HG03066 (cell line): ENCODE measurements at regions not wholly inside any gene's neighbourhood (a gene's known extent, or its start where the extent isn't known, plus 50 kb on each side); places are given as distances from the start of the nearest gene placed in this dataset.
"Not testable (repeated sequence)": the region's sequence is repeated elsewhere in the genome, so short reads cannot be mapped to it uniquely, and the experiment has no call there.

Source experiments
- ATAC-seq: cut with Tn5 transposase; IDR thresholded peaks from one replicate; pipeline ENCODE4 v1.9.1; 2021; ENCODE audit warnings: low read depth; ENCODE audit not compliant: unreplicated experiment

DNA sequence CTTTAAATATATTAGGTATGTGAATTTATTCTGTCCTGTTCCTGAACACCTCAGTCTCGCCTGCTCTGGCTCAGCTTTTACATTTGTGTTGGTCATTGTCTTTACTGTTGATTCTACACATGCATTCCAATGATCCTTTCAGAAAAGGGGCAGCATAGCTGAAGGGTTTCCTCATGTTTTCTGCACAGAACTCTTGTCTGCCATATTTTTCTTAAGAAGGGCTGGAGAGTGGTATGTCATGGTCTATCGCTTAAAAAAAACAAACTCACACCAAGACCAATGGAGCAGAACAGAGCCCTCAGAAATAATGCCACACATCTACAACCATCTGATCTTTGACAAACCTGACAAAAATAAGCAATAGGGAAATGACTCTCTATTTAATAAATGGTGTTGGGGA lies 215.8 kb upstream of the HSFY2 start:
- no peak for ATAC-seq

DNA sequence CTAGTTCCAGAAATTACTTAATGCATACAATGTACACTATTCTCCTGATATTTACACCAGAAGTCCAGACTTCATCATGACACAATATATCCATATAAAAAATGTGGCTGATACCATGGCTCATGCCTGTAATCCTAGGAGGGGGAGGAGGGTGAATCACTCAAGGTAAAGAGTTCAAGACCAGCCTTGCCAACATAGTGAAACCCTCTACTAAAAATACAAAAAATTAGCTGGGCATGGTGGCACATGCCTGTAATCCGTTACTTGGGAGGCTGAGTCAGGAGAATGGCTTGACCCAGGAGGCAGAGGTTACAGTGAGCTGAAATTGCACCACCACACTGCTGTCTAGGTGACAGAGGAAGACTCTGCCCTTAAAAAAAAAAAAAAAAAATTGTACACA lies 192.5 kb upstream of the HSFY2 start:
- no peak for ATAC-seq

DNA sequence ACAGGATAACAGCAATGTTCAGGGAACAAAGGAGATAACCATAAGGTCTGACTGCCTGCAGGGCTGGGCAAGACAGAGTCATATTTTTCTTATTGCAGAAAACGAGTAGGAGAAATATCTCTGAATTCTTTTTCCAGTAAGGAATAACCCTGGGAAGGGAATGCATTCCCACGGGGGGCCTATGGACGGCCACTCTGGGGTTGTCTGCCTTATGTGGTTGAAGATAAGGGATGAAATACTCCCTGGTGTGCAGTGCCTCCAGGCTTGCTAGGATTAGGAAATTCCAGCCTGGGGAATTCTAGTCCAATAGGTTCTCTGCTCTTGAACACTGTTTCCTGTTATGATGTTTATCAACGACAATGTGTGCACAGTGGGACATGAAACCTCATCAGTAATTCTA lies 185.3 kb upstream of the HSFY2 start:
- ATAC-seq = no peak

DNA sequence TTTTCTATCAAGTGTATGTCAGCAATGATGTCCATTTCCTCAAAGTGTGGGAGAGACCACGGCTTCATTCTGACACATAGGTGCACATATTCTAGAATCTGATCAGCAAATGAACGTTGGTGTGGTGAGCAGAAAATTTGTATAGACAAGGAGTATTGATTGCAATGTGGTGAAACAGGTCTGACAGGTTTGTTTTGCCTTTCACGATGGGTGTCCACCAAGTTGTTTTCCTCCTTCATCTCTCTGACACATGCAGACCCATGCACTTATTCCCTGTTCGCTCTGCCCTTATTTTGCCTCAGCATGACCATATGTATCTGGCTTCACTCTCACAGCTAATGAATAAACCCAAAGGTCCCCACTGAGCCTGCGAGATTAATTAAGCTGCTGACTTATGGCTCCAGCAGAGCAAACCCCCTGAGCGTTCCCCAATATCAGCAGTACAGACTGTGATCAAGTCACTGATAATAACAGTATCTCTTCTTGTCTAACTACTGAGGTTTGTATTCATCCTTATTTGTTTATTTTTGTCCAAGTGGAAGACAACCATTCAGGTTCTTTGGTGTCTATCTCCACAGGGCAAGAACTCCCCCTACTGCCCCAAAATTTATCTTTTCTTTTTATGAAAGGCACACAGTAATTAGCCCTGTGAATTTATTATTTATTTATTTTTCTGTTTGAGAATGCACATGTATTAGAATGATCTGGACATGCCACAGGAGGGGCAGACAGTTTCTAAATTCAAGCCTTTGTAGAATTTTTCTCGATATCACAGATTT lies 178.3 kb upstream of the HSFY2 start:
- ATAC-seq = no peak

DNA sequence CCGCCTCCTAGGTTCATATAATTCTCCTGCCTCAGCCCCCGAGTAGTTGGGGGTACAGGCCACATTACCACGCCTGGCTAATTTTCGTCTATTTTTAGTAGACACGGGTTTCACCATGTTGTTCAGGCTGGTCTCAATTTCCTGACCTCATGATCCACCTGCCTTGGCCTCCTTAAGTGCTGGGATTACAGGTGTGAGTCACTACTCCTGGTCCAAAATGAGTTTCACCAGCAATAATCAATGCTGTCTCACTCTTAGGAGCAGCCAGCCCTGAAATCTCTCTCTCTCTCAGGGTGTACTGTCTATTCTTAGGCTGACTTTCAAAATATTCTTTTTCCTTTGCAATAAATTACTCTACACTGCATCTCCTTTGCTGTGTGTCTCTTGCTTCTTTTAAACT lies 177.5 kb upstream of the HSFY2 start:
- no peak for ATAC-seq

DNA sequence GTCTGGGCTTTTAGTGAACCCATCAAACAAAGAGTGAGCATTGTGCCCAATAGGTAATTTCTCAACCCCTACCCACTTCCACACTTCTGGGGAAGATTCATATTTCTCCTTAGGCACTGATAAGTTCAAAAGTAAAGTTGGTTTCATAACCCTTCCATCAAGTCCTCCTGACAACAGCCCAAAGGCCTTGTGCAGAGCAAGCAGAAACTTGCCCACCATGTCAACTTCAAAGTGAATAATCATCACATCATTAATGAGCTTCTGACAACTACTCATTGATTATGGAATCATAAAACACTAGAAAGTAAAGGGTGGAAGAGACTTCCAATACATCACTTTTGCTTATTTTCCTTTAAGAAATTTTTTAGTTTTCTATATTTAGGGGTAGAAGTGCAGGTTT lies 163.3 kb upstream of the HSFY2 start:
- no peak for ATAC-seq

DNA sequence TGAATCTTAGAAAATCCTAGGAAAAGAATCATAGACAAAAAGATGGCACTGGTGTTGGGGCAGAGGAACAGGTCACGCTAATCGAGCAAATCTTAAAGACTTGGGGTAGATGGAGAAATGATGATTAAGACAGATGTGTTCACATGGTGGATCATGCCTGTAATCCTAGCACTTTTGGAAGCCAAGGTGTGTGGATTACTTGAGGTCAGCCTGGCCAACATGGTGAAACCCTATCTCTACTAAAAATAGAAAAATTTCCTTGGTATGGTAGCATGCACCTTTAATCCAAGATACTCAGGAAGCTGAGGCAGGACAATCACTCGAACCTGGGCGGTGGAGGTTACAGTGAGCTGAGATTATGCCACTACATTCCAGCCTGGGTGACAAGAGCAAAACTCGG lies 145.7 kb upstream of the HSFY2 start:
- no peak for ATAC-seq

DNA sequence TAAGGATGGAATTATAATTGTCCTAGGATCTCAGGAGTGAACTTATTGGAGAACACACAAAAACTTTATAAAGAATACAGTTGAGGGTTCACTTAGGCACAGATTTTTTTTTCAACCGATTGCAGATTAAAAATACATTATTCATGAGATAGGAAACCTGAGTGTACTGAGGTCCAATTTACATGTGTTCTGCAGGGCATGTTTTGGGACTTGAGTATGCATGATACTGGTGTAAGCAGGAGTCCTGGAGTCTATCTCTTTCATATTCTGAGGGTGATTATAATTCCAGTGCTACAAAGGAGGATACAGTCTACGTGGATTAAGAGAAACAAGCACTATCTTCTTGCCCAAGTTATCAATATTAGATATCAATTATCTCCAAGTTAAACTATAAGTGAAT lies 139.3 kb upstream of the HSFY2 start:
- ATAC-seq = no peak

DNA sequence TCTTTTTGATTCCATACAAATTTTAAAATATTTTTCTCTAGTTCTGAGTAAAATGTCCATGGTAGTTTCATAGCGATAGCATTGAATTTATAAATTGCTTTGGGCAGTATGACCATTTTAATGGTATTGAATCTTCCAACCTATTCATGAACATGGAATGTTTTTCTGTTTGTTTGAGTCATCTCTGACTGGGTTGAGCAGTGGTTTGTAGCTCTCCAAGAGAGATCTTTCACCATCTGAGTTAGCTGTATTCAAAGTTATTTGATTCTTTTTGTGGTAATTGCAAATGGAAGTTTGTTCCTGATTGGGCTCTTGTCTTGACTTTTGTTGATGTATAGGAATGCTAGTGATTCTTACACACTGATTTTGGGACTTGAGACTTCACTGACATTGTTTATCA lies 136.3 kb upstream of the HSFY2 start:
- ATAC-seq = no peak

DNA sequence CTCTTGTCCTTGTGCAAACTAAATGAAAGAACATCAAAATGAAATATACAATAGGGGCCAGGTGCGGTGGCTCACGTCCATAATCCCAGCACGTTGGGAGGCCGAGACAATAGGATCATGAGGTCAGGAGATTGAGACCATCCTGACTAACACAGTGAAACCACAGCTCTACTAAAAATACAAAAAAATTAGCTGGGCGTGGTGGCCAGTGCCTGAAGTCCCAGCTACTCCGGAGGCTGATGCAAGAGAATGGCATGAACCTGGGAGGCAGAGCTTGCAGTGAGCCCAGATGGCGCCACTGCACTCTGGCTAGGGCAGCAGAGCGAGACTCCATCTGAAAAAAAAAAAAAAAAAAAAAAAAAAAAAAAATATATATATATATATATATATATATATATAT lies 132.7 kb upstream of the HSFY2 start:
- not testable (repeated sequence) for ATAC-seq

DNA sequence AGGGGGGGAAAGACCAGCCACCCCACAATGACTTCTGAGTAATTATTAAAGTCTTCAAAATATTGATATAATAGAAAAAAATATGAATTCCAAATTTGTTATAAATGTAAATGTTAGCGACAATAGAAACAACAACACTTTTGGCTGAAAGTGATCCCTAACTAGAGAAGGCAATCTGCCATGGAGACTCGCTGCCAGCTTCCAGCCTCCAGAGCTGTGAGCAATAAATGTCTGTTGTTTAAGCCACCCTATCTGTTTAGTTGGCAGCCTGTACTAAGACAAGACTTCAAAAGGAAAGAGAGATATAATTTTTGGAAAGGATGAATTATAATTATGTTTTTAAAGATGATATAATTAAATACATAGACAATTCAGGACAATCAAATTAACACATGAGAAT lies 130.8 kb upstream of the HSFY2 start:
- ATAC-seq = no peak

DNA sequence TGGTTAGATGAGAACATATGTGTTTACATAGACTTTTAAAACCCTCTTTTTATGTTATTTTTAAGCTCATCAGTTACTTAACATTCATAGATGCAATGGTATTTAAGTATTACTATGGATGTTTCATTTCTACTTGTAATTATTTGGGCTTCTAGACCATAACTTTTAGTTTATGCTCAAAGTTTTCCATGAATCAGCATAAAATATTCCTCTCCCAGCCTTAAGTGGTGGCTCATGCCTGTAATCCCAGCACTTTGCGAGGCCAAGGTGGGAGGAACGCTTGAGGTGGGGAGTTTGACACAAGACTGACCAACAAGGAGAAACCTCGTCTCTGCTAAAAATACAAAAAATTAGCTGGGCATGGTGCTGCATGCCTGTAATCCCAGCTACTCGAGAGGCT lies 118.5 kb upstream of the HSFY2 start:
- ATAC-seq = no peak

DNA sequence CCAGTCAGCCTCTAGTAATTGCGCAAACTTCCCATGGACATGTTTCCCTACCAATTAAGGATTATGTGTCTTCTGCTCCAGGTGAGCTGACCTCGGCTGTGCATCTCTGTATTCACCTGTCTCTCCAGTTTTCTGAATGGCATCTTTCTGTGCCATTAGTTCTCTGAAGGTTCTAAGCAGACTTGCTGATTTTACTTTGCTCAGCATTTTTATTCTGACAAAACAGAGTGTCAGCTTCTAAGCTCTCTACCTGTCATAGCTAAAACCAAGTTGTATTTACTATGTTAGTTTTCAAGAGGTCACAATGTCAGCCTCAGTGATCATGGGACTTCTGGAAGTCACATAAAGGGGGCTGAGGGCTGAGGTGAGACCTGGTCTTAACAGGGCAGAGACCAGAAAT lies 116.0 kb upstream of the HSFY2 start:
- no peak for ATAC-seq

DNA sequence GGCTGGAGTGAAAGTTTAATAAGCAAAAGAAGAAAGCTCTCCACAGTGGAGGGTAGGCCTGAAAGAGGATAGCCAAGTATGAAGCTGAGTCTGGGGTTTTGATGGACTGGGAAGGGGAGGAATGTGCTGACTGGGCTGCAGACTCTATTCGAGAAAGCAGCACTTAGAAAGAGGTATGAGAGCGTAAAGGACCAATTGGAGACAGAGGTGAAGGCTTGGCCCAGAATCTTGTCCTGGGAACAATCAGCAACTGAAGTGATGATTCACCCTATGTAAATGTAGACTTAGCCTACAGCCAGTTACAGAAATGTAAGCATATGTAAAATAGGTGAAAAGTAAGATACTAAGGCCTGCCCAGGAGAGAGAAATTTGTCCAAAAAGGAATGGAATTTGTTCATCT lies 111.2 kb upstream of the HSFY2 start:
- ATAC-seq = no peak

DNA sequence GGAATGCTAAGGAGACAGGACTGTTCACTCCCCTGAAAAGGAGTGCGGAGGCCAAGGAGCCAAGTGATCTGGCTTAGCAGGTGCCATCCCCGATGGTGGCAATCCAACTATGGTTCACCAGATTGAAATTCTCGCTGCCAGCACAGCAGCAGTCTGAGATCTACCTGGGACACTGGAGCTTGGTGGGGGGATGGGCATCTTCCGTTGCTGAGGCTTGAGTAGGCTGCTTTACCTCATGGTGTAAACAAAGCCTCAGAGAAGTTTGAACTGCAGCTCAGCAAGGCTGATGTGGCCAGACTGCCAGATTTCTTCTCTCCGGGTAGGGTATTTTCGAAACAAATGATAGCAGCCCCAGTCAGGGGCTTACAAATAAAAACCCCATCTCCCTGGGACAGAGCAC lies 95.6 kb upstream of the HSFY2 start:
- ATAC-seq = not testable (repeated sequence)

DNA sequence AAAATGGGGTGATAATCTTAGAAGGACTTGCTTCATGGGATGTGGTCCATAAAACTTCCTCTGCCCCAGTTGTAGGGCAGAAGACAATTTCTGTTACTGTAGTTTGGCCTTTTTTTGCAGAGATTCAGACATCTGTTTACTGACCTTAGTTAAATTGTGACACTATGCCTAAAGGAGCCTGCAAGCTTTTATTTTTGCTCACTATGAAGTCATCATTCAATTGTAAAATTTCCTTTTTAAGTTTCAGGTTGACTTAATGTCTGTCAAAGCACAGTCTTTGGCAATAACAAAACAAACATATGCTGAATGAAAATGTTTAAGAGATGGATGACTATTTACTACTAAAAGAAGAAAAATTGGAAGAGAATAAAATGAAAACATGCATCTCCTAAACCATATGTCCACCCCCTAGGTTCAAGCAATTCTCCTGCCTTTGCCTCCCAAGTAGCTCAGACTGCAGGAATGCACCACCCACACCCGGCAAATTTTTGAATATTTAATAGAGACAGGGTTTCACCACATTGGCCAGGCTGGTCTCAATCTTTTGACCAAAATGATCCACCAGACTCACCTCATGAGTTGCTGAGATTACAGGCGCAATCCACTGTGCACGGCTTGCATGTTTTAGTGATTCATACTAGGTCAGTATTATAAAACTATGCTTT lies 93.5 kb upstream of the HSFY2 start:
- ATAC-seq = not testable (repeated sequence)

DNA sequence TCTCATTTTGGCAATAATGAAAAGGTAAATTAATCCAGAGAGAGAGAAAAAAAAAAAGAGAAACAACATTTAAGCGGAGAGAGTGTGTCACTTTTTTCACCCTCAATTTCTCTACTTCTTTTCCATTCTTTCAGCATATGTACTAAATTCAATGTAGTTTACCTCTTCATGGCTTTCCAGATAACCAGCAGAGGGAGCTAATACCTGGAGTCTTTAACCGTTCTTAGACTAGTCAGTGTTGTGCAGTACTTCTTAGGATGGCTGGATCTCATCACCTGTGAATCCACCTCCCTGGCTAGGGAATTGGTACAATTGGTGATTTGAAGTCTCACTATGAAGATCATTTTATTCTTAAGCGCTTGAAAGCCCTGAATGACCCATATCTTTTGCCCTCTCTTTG lies 87.3 kb upstream of the HSFY2 start:
- not testable (repeated sequence) for ATAC-seq

DNA sequence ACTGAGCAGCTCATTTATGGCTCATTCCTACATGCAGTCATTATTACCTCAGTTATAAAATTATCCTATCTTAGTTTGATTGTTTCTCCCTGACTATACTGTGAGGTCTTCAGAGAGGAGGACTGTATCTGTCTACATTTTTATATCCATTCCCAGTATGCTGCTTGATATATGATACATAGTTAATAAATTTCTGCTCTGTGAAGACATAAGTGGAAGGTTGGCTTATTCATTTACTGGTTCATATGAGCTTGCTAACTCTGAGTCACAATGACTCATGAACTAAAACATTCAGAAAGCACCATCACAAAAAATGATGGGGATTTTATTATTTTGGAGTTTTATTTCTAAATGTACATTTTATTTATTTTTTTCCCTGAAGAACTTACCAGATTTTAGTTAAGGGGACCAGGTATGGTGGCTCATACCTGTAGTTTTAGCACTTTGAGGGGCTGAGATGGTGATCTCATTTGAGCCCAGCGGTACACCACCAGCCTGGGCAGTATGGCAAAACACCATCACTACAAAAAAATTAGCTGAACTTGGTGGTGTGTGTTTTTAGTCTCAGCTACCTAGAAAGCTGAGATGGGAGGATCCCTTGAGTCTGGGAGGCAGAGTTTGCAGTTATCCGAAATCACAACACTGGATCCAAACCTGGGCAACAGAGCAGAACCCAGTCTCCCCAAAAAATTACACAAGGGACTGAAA lies 85.1 kb upstream of the HSFY2 start:
- not testable (repeated sequence) for ATAC-seq

DNA sequence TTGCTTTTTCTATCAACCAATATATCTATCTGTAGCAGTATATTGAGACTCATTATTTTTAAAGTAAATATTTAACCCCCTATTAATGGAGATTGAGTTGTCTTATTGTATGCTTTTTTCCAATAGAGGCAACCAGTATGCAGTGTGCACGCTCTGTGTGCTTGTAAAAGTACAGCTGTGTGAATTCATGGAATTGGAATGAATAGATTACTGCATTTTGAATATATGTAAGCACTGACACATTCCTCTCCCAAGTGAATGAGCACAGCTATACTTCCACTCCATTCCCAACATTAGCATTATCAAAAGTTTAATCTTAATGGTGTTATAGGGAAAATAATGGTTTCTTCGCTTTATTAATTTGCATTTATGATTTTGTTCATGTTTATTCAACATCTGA lies 81.6 kb upstream of the HSFY2 start:
- not testable (repeated sequence) for ATAC-seq

DNA sequence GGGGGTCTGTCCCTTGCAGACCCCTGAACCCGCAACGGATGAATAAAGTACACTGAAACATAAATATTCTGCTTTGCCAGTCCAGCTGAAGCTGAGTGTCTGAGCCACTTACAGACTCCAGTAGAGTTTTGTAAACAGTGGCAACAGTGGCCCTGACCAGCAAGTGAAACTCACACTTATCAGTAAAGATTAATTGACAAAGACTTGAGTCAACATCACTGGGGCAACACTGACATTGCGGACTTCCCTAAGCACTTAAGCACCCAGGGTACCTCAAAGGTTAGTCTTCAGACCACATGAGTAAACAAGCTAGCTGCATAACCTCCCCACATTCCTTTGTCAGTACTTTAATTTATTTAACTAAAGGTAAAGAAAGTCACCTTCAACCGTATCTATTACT lies 79.8 kb upstream of the HSFY2 start:
- not testable (repeated sequence) for ATAC-seq

DNA sequence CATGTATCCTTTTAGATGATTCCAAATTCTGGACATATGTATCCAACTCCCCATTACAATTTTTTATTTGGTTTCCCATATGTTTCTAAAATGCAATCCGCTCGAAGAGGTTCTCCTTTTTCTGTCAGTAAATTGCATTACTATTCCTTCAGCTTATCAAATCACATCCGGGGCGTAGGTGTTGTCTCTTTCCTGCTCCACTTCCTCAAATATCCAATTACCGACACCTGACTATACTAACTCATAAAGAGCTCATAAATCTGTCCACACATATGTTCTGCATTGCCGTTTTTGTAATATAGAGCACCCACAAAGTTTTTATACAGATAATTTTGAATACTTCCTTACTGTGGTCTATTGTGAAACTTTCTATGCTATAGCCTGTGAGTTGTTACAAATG lies 63.1 kb upstream of the HSFY2 start:
- ATAC-seq = not testable (repeated sequence)
